GM13976 (cell line): ENCODE measurements at regions not wholly inside any gene's neighbourhood (a gene's known extent, or its start where the extent isn't known, plus 50 kb on each side); places are given as distances from the start of the nearest gene placed in this dataset.
A peak's percentile ranks its signal among the peaks of the same experiment; 100 is the strongest.

Experiments
- DNase-seq: peaks from one replicate; pipeline ENCODE4 v3.0.0; 2012; ENCODE audit warnings: low spot score
- CTCF ChIP-seq: IDR thresholded peaks from 2 replicates; pipeline ENCODE4 v1.5.1; 2012; ENCODE audit warnings: borderline replicate concordance, mild to moderate bottlenecking; ENCODE audit not compliant: insufficient read depth; ENCODE audit errors: extremely low read depth, missing control alignments, control extremely low read depth
- in situ Hi-C: fragments of 300-500 bp; cut with MboI; formaldehyde crosslinking; loops from one replicate; pipeline ENCODE4 v1.12.0; 2022; ENCODE audit warnings: low sequenced_read_pairs, mixed read lengths, inconsistent platforms; ENCODE audit not compliant: unreplicated experiment

- peak; percentile 34 for DNase-seq
- peak; percentile 33 for TF ChIP-seq CTCF
- in situ Hi-C loops: no loop called here
Observed at GRCh38 chr12:29088611-29089219, 60.4 kb upstream of the FAR2 start.
